Peyer's patch (tissue), 4 donors: ENCODE measurements at regions not wholly inside any gene's neighbourhood (a gene's known extent, or its start where the extent isn't known, plus 50 kb on each side); places are given as distances from the start of the nearest gene placed in this dataset.

ENCODE experiments used
- POLR2A ChIP-seq, 2 donors: fragments of 450-650 bp; IDR thresholded peaks; one replicate each; pipeline ENCODE4 v1.5.1; 2017; ENCODE audit warnings: antibody characterized with exemption in 2 of 2, mild to moderate bottlenecking in 2 of 2, moderate library complexity in 2 of 2
- TF ChIP-seq, protein P1 (sequence below), 6 experiments: fragments of 450-650 bp in 4 of 6; fragments of 200-600 bp in 2 of 6; sonication (generic) in 1 of 6; IDR thresholded peaks; one replicate each; pipeline ENCODE4 v1.5.1; 2017 to 2019; ENCODE audit warnings: antibody characterized with exemption in 6 of 6, mild to moderate bottlenecking in 3 of 6, moderate library complexity in 1 of 6

DNA sequence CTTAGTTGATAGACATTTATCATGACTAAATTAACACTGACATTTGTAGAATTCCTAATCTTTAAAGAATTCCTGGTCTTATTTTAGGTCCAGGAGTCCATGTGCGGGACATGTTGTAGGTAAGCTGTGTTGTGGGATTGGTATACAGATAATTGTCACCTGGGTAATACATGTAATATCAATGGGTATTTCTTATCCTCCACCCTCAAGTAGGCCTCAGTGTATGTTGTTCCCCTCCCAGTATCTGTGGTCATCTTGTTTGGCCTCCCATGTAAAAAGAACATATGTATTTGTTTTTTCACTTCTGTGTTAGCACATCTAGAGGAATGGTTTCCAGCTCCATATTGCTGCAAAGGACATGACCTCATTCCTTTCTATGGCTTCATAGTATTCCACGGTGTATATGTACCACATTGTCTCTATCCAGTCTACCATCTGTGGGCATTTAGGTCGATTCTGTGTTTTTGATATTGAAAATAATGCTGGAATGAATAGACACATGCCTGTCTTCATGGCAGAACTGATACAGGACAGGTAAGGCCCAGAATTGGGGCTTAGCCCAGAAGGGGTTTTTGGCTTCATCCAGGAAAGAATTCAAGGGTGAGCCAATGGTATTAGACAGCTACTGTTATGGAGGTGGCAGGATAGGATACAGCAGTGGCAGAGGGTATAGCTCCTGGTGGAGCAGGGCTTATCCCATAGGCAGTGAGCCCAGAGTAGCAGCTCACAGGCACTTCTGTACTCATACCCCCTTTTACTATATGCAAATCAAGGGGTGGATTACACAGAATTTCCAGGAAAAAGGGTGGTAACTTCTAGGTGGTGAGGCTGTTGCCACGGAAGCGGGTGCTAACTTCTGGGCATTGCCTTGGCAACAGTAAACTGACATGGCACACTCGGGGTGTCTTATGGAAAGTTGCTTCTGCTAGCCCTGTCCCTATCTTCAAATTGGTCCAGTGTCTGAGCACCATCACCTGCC lies 66.1 kb upstream of the WDR1 start:
- TF ChIP-seq, protein P1, sequence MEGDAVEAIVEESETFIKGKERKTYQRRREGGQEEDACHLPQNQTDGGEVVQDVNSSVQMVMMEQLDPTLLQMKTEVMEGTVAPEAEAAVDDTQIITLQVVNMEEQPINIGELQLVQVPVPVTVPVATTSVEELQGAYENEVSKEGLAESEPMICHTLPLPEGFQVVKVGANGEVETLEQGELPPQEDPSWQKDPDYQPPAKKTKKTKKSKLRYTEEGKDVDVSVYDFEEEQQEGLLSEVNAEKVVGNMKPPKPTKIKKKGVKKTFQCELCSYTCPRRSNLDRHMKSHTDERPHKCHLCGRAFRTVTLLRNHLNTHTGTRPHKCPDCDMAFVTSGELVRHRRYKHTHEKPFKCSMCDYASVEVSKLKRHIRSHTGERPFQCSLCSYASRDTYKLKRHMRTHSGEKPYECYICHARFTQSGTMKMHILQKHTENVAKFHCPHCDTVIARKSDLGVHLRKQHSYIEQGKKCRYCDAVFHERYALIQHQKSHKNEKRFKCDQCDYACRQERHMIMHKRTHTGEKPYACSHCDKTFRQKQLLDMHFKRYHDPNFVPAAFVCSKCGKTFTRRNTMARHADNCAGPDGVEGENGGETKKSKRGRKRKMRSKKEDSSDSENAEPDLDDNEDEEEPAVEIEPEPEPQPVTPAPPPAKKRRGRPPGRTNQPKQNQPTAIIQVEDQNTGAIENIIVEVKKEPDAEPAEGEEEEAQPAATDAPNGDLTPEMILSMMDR (IDR thresholded peaks at IDR 0.05) = no peak
- TF ChIP-seq POLR2A (IDR thresholded peaks at IDR 0.05) = no peak
